RWPE1 (cell line): ENCODE measurements at regions not wholly inside any gene's neighbourhood (a gene's known extent, or its start where the extent isn't known, plus 50 kb on each side); places are given as distances from the start of the nearest gene placed in this dataset.
"Not testable (repeated sequence)": the region's sequence is repeated elsewhere in the genome, so short reads cannot be mapped to it uniquely, and the experiment has no call there.

Experiments
- CTCF ChIA-PET: fragments of 350-600 bp; sonication (Branson Sonifier 250); formaldehyde crosslinking; extraction: SDS; loops from one replicate; lab custom pipeline; 2021; lab: Yijun Ruan, JAX
- POLR2A ChIA-PET: fragments of 400-600 bp; formaldehyde crosslinking; extraction: SDS; loops from one replicate; lab custom pipeline; 2020; ENCODE audit warnings: antibody characterized with exemption; ENCODE audit not compliant: low non-redundant PET; lab: Yijun Ruan, JAX
- DNase-seq: peaks from one replicate; pipeline ENCODE4 v3.0.0; 2012; ENCODE audit warnings: low spot score
- H3K27ac ChIP-seq: fragments of 450-650 bp; 2 replicates; pipeline ENCODE4 v1.5.1; 2017
- TF ChIP-seq, protein P1 (sequence below): fragments of 450-650 bp; conservative IDR thresholded peaks from 2 replicates; pipeline ENCODE4 v1.5.1; 2017; ENCODE audit warnings: low read depth, mild to moderate bottlenecking

- H3K27ac ChIP-seq: no peak overlapping the region
- TF ChIP-seq, protein P1, sequence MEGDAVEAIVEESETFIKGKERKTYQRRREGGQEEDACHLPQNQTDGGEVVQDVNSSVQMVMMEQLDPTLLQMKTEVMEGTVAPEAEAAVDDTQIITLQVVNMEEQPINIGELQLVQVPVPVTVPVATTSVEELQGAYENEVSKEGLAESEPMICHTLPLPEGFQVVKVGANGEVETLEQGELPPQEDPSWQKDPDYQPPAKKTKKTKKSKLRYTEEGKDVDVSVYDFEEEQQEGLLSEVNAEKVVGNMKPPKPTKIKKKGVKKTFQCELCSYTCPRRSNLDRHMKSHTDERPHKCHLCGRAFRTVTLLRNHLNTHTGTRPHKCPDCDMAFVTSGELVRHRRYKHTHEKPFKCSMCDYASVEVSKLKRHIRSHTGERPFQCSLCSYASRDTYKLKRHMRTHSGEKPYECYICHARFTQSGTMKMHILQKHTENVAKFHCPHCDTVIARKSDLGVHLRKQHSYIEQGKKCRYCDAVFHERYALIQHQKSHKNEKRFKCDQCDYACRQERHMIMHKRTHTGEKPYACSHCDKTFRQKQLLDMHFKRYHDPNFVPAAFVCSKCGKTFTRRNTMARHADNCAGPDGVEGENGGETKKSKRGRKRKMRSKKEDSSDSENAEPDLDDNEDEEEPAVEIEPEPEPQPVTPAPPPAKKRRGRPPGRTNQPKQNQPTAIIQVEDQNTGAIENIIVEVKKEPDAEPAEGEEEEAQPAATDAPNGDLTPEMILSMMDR: no peak
- DNase-seq: no peak
- ChIA-PET CTCF (no interaction called here), POLR2A (no interaction called here)
Observed at GRCh38 chr1:169048043-169048442, 58.4 kb upstream of the ATP1B1 start.

DNA sequence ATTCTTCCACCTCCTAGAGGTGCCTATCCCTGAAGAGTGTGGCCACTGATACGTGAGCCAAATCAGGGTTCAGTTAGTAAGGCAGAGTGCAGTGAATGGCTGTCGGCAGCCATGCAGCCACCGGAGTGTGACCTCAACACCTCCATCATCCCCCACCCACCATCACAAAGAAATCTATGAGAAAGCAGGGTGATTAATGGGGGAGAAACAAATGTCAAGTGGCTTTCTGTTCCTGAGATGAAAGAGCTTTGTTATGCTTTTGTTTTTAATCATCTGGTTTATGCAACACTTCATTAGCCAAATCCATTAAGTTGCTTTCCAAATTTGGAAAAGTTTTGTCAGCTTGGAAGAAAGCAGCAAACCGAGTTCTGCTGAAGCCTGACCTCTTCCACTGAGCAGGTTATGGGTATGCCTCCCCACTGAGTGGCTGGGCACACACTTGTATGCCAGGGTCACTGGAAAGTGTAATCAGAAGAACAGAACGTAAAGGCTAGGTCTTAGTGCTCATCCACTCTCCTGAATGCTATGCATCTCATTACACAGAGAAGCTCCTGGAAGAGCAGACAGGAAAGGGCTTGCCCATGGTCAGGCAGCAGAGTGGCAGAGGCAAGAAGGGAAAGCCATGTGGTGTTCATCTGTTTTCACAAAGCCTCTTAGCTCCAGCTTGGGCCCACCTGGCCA, 57.1 kb upstream of the ATP1B1 start:
- no peak for DNase-seq
- POLR2A ChIA-PET: no interaction called here
- TF ChIP-seq, protein P1: no peak
- CTCF ChIA-PET: no interaction called here
- no peak overlapping the region for H3K27ac ChIP-seq

- no peak overlapping the region for H3K27ac ChIP-seq
- TF ChIP-seq, protein P1: no peak
- POLR2A ChIA-PET: no interaction called here
- DNase-seq: no peak
- CTCF ChIA-PET: interaction anchor here (0.6 kb wide), 1 partner anchor 376 kb away, joined by 4 read pairs; no protein-coding TSS in a partner anchor
Observed at GRCh38 chr1:169051171-169051570, 55.3 kb upstream of the ATP1B1 start.

- DNase-seq, H3K27ac ChIP-seq, POLR2A ChIA-PET, CTCF ChIA-PET: not testable (repeated sequence)
Observed at GRCh38 chr1:169052171-169052570, 54.3 kb upstream of the ATP1B1 start.

GRCh38 chr1:169052727-169053126, 53.8 kb upstream of the ATP1B1 start:
- DNase-seq: no peak
- TF ChIP-seq, protein P1: no peak
- POLR2A ChIA-PET: no interaction called here
- CTCF ChIA-PET: no interaction called here
- no peak overlapping the region for H3K27ac ChIP-seq

DNA sequence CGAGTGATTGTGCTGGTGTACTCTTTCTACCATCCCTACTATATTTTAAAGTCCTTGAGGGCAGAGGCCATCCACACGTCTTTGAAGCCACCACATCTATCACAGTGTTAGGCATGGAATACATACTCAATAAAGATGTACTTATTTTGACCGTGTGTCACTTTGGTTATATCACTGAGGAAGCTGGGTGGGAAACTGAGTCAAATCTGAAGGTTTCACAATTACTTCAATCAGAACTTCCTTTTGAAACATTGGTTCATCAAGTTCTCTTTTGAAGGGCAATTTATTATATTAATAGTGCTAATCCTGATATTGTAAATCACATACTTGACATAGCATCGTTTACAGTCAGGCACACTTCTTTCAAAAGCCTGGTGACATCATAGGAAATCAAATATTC, 53.3 kb upstream of the ATP1B1 start:
- CTCF ChIA-PET: no interaction called here
- no peak for DNase-seq
- POLR2A ChIA-PET: no interaction called here
- TF ChIP-seq, protein P1: no peak
- H3K27ac ChIP-seq: no peak overlapping the region
